Thyroid gland (tissue), 4 donors: ENCODE measurements at regions not wholly inside any gene's neighbourhood (a gene's known extent, or its start where the extent isn't known, plus 50 kb on each side); places are given as distances from the start of the nearest gene placed in this dataset.

Source experiments
- DNase-seq, 2 donors: peaks; one replicate each; pipeline ENCODE4 v3.0.0-alpha.2; 2019
- H3K27ac ChIP-seq, 3 donors: fragments of 200-600 bp; sonication (generic); 1 replicate in 2 of 3; 2 replicates in 1 of 3; pipeline ENCODE4 v1.5.1; 2016 to 2019; ENCODE audit warnings: mild to moderate bottlenecking in 1 of 3, moderate library complexity in 1 of 3
- H3K27me3 ChIP-seq: fragments of 200-600 bp; sonication (generic); one replicate; pipeline ENCODE4 v1.5.1; 2019
- H3K36me3 ChIP-seq, 2 donors: fragments of 200-600 bp; sonication (generic); one replicate each; pipeline ENCODE4 v1.5.1; 2016 to 2019
- H3K4me1 ChIP-seq, 2 donors: fragments of 200-600 bp; sonication (generic); one replicate each; pipeline ENCODE4 v1.5.1; 2017 to 2019
- H3K4me3 ChIP-seq, 3 donors: fragments of 200-600 bp; sonication (generic); replicated peaks in 1 of 3; 1 replicate in 2 of 3; 2 replicates in 1 of 3; pipeline ENCODE4 v1.5.1; 2016; ENCODE audit warnings: mild to moderate bottlenecking in 1 of 3
- H3K9me3 ChIP-seq: fragments of 200-600 bp; sonication (generic); one replicate; pipeline ENCODE4 v1.5.1; 2017
- CTCF ChIP-seq, 6 experiments: fragments of 200-600 bp in 3 of 6; fragments of 450-650 bp in 3 of 6; sonication (generic) in 3 of 6; IDR thresholded peaks; one replicate each; pipeline ENCODE4 v1.5.1; 2016 to 2019; ENCODE audit warnings: antibody characterized with exemption in 6 of 6, mild to moderate bottlenecking in 2 of 6, inconsistent platforms in 1 of 6, moderate library complexity in 1 of 6
- POLR2A ChIP-seq, 2 donors: fragments of 450-650 bp; IDR thresholded peaks; one replicate each; pipeline ENCODE4 v1.6.1; 2017; ENCODE audit warnings: antibody characterized with exemption in 2 of 2, mild to moderate bottlenecking in 2 of 2, moderate library complexity in 1 of 2
- WGBS, 2 donors: methylation state at CpG; one replicate each; pipeline ENCODE4 v1.1.5; 2017; 5-methylcytosine and 5-hydroxymethylcytosine counted together
- intact Hi-C: fragments of 100-400 bp; cut with DNase I; formaldehyde crosslinking; loops from one replicate; pipeline ENCODE4 v1.15.1; 2023

GRCh38 chr5:82863266-82863665 is 213.9 kb downstream of the TMEM167A start:
- no peak for DNase-seq
- Histone ChIP-seq H3K4me3 (no peak overlapping the region), H3K27me3 (no peaks in the 10 kb centered on the region), H3K9me3 (no peaks in the 10 kb centered on the region), H3K36me3 (no peaks in the 10 kb centered on the region), H3K4me1 (no peaks in the 10 kb centered on the region), H3K27ac (no peak overlapping the region)
- TF ChIP-seq CTCF (IDR thresholded peaks at IDR 0.05) (no peak), POLR2A (IDR thresholded peaks at IDR 0.05) (no peak)
- whole genome bisulfite sequencing, 2 donors = 57 to 74% methylated on average over 3 of the region's 3 CpGs
- intact Hi-C loops = no loop called here

- no peak overlapping the region for H3K27ac ChIP-seq
- H3K4me1 ChIP-seq = no peaks in the 10 kb centered on the region
- no peak for DNase-seq
- TF ChIP-seq POLR2A (IDR thresholded peaks at IDR 0.05) = no peak
- TF ChIP-seq CTCF (IDR thresholded peaks at IDR 0.05) = no peak
- H3K36me3 ChIP-seq = no peaks in the 10 kb centered on the region
- H3K27me3 ChIP-seq = no peaks in the 10 kb centered on the region
- H3K9me3 ChIP-seq = no peaks in the 10 kb centered on the region
- H3K4me3 ChIP-seq = no peak overlapping the region
- WGBS, 2 donors = 65 to 73% methylated on average over 4 of the region's 4 CpGs
- intact Hi-C loops = no loop called here
These were observed 214.5 kb downstream of the TMEM167A start for GRCh38 chr5:82862711-82863110.

- WGBS, 2 donors = 79 to 83% methylated on average over 4 of the region's 4 CpGs
- Histone ChIP-seq H3K4me1 (no peaks in the 10 kb centered on the region), H3K36me3 (no peaks in the 10 kb centered on the region), H3K27me3 (no peaks in the 10 kb centered on the region), H3K4me3 (no peak overlapping the region), H3K27ac (no peak overlapping the region), H3K9me3 (no peaks in the 10 kb centered on the region)
- DNase-seq = no peak
- intact Hi-C loops = no loop called here
- TF ChIP-seq POLR2A (IDR thresholded peaks at IDR 0.05) (no peak), CTCF (IDR thresholded peaks at IDR 0.05) (no peak)
These were observed 214.9 kb downstream of the TMEM167A start for GRCh38 chr5:82862261-82862660.

- no peak overlapping the region for H3K4me3 ChIP-seq
- WGBS, 2 donors = 97 to 98% methylated on average over 4 of the region's 4 CpGs
- no peaks in the 10 kb centered on the region for H3K9me3 ChIP-seq
- no peaks in the 10 kb centered on the region for H3K36me3 ChIP-seq
- H3K27ac ChIP-seq = no peak overlapping the region
- DNase-seq = no peak
- intact Hi-C loops = no loop called here
- no peak for TF ChIP-seq CTCF (IDR thresholded peaks at IDR 0.05)
- TF ChIP-seq POLR2A (IDR thresholded peaks at IDR 0.05) = no peak
- no peaks in the 10 kb centered on the region for H3K4me1 ChIP-seq
- no peaks in the 10 kb centered on the region for H3K27me3 ChIP-seq
These were observed 215.5 kb downstream of the TMEM167A start for GRCh38 chr5:82861701-82862100.

- WGBS, 2 donors = 53 to 64% methylated on average over 8 of the region's 8 CpGs
- no peaks in the 10 kb centered on the region for H3K9me3 ChIP-seq
These were observed 217.6 kb downstream of the TMEM167A start for GRCh38 chr5:82859451-82860140.

More at GRCh38 chr5:82859451-82860140, 217.6 kb downstream of the TMEM167A start:
- Histone ChIP-seq H3K4me3 (no peak overlapping the region), H3K27me3 (no peaks in the 10 kb centered on the region), H3K36me3 (no peaks in the 10 kb centered on the region), H3K27ac (no peak overlapping the region), H3K4me1 (no peaks in the 10 kb centered on the region)
- no peak for TF ChIP-seq CTCF (IDR thresholded peaks at IDR 0.05)
- TF ChIP-seq POLR2A (IDR thresholded peaks at IDR 0.05) = no peak
- intact Hi-C loops = no loop called here
- DNase-seq = no peak
